ENCODE measurements at regions not wholly inside any gene's neighbourhood (a gene's known extent, or its start where the extent isn't known, plus 50 kb on each side); places are given as distances from the start of the nearest gene placed in this dataset.
"Not testable (repeated sequence)": the region's sequence is repeated elsewhere in the genome, so short reads cannot be mapped to it uniquely, and the experiment has no call there.

DNA sequence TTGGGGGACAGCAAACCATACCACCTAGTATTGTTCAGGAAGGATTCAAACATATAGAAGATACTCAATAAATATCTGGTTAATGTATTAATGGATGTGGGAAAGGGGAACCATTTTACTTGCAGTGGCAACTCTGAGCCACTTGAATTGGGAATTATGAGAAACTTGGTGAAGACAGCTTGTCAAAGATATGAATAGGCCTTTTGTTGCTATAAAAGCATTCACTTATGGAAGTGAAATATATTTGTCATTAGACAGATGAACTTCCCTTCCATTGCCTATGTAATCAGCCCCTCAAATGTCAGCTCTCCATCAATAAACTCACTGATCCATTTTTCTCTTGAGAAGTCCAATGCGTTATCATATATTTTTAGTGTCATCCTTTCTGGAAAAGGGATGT is 56.1 kb downstream of the GPR85 start:
- no peak for TF ChIP-seq ZFX (IDR thresholded peaks at IDR 0.05)
- TF ChIP-seq, protein P1, sequence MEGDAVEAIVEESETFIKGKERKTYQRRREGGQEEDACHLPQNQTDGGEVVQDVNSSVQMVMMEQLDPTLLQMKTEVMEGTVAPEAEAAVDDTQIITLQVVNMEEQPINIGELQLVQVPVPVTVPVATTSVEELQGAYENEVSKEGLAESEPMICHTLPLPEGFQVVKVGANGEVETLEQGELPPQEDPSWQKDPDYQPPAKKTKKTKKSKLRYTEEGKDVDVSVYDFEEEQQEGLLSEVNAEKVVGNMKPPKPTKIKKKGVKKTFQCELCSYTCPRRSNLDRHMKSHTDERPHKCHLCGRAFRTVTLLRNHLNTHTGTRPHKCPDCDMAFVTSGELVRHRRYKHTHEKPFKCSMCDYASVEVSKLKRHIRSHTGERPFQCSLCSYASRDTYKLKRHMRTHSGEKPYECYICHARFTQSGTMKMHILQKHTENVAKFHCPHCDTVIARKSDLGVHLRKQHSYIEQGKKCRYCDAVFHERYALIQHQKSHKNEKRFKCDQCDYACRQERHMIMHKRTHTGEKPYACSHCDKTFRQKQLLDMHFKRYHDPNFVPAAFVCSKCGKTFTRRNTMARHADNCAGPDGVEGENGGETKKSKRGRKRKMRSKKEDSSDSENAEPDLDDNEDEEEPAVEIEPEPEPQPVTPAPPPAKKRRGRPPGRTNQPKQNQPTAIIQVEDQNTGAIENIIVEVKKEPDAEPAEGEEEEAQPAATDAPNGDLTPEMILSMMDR (conservative IDR thresholded peaks at IDR 0.05), result no peak
- H3K27ac ChIP-seq, result no peak overlapping the region

DNA sequence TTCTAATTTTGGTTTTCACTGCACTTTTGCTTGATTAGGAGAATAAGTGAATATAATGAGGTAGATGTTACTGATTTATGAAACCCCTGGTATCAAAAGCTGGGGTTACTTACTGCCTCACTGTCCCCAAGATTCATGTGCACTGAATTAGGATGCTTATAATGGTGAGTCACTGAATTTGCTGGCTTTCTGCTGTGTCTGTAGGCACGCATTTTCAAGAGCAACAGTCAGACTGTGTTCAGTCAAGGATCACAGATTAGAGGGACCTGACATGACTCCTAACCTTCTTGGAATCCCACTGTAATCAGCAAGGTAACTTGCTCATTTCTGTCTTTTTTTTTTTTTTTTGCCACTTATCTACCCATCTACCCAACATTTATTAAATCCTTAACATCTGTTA is 59.7 kb downstream of the GPR85 start:
- TF ChIP-seq ZFX (IDR thresholded peaks at IDR 0.05), result no peak
- TF ChIP-seq, protein P1 (conservative IDR thresholded peaks at IDR 0.05), result no peak
- no peak overlapping the region for H3K27ac ChIP-seq

DNA sequence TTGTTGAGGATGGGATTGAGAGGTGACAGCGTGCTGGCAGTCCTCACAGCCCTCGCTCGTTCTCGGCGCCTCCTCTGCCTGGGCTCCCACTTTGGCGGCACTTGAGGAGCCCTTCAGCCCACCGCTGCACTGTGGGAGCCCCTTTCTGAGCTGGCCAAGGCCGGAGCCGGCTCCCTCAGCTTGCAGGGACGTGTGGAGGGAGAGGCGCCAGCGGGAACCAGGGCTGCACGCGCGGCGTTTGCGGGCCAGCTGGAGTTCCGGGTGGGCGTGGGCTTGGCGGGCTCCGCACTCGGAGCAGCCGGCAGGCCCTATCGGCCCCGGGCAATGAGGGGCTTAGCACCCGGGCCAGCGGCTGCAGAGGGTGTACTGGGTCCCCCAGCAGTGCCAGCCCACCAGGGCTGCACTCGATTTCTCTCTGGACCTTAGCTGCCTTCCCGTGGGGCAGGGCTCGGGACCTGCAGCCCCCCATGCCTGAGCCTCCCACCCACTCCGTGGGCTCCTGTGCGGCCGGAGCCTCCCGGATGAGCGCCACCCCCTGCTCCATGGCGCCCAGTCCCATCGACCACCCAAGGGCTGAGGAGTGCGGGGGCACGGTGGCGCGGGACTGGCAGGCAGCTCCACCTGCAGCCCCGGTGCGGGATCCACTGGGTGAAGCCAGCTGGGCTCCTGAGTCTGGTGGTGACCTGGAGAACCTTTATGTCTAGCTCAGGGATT is 69.3 kb downstream of the GPR85 start:
- H3K27ac ChIP-seq, result not testable (repeated sequence)

DNA sequence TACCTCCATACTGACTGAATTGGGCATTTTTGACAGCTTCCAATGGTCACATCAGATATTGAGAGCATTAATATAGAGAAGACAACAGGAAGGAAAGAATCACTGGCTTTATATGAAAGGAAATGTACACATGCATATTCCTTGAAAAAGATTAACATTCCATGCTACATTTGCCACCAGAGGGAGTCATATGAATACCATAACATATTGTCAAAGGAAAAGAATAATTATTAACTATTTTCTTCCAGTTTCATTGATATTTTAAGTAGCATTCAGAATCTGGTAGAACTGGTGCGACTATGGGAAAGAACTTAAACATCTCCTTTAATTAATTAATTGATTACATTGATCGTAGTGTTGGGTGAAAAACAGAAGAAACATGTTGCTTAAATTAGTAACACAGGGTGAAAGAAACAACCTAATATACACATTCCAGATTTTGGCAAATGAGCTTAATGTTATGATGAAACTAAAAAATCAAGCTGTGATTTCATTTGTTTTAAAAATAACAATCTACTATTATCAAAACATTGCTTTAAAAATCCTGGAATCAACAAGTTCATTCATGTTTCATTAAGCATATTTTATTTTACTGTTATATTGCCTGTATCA is 71.5 kb downstream of the GPR85 start:
- no peak overlapping the region for H3K27ac ChIP-seq

DNA sequence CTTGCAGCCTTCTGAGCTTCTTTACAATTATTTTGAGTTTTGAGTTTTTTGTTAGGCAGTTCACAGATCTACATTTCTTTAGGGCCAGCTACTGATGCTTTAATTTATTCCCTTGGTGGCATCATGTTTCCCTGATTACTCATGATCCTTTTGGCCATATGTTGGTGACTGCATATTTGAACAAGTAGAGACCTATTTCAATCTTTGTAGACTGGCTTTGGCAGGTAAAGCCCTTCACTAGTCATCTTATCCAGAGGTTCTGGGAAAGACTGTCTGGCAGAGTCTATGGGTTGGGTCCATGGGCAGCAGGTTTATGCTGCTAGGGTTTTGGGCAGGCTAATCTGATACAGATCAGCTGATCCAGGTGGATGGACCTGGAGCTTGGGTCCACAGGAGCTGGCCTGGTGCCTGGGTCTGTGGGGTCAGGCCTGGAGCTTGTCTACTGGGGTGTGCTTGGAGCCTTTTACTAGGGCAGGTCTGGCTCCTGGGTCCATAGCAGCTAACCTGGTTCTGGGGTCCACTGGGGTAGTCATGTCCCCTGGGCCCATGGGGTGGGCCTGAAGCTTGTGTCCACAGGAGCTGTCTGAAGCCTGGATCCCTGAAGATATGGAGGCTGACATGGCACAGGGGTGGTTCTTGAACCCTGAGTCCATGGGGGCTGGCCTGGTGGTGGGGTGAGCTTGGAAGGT is 72.7 kb downstream of the GPR85 start:
- no peak for TF ChIP-seq ZFX (IDR thresholded peaks at IDR 0.05)
- TF ChIP-seq, protein P1 (conservative IDR thresholded peaks at IDR 0.05), result no peak
- H3K27ac ChIP-seq, result no peak overlapping the region

More for the DNA sequence above, 71.5 kb downstream of the GPR85 start:
- no peak for TF ChIP-seq ZFX (IDR thresholded peaks at IDR 0.05)
- TF ChIP-seq, protein P1 (conservative IDR thresholded peaks at IDR 0.05), result peak; percentile 80

DNA sequence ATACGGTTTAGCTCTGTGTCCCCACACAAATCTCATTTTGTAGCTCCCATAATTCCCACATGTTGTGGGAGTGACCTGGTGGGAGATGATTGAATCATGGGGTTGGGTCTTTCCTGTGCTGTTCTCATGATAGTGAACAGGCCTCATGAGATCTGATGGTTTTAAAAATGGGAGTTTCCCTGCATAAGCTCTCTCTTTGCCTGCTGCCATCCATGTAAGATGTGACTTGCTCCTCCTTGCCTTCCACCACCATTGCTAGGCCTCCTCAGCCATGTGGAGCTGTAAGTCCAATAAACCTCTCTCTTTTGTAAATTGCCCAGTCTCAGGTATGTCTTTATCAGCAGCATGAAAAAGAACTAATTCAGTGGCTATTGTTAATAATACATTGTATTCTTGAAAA is 73.8 kb downstream of the GPR85 start:
- H3K27ac ChIP-seq, result not testable (repeated sequence)

DNA sequence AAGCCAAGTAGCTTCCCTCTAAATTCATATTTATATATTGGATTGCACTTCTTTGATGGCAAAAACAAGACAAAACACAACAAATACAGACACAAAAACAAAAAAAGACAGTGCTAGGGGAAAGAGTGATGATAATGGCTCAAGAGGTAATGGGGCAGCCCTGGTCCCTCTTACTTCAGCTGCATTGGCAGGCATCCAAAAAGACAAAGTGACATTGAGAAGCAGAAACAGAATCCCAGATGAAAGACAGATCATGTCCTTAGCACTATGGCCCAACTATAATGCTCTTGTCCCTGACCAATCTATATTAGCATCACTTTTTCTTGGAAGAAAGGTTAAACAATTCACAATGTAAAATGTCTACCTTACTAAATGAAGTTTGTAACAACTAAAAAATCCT is 76.2 kb downstream of the GPR85 start:
- TF ChIP-seq, protein P1 (conservative IDR thresholded peaks at IDR 0.05), result no peak
- TF ChIP-seq ZFX (IDR thresholded peaks at IDR 0.05), result no peak
- H3K27ac ChIP-seq, result no peak overlapping the region

DNA sequence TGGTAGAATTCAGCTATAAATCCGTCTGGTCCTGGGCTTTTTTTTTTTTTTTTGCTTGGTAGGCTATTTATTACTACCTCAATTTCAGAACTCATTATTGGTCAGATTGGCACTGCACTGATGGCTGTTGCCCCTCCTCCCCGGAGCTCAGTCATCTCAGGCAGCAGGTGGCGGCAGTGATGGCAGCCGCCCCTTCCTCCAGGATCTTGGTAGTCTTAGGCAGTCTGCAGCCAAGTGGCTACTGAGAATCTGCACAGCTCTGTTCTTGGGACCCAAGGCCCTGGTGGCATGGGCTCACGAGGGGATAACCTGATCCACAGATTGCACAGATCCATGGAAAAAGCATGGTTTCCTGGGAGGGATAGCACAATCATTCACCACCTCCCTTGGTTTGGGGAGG is 77.9 kb downstream of the GPR85 start:
- TF ChIP-seq, protein P1 (conservative IDR thresholded peaks at IDR 0.05), result no peak
- no peak overlapping the region for H3K27ac ChIP-seq

All from C4-2B (cell line).